ENCODE measurements at regions not wholly inside any gene's neighbourhood (a gene's known extent, or its start where the extent isn't known, plus 50 kb on each side); places are given as distances from the start of the nearest gene placed in this dataset.

- no peak for TF ChIP-seq EGR1 (IDR thresholded peaks at IDR 0.05)
- TF ChIP-seq, protein P1, sequence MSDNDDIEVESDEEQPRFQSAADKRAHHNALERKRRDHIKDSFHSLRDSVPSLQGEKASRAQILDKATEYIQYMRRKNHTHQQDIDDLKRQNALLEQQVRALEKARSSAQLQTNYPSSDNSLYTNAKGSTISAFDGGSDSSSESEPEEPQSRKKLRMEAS (IDR thresholded peaks at IDR 0.05): no peak
- TF ChIP-seq CEBPB (IDR thresholded peaks at IDR 0.05): no peak
- no peak for TF ChIP-seq YY1 (IDR thresholded peaks at IDR 0.05; ENCODE audit: low read depth)
- no peak for TF ChIP-seq FOXM1 (IDR thresholded peaks at IDR 0.05; ENCODE audit: borderline replicate concordance, low read depth)
- TF ChIP-seq TEAD4 (IDR thresholded peaks at IDR 0.05): no peak
- TF ChIP-seq EP300 (IDR thresholded peaks at IDR 0.05; ENCODE audit: borderline replicate concordance): no peak
- no peak for TF ChIP-seq NFIC (IDR thresholded peaks at IDR 0.05)
Observed at GRCh38 chr6:164827537-164827936, 481.9 kb downstream of the C6orf118 start.

DNA sequence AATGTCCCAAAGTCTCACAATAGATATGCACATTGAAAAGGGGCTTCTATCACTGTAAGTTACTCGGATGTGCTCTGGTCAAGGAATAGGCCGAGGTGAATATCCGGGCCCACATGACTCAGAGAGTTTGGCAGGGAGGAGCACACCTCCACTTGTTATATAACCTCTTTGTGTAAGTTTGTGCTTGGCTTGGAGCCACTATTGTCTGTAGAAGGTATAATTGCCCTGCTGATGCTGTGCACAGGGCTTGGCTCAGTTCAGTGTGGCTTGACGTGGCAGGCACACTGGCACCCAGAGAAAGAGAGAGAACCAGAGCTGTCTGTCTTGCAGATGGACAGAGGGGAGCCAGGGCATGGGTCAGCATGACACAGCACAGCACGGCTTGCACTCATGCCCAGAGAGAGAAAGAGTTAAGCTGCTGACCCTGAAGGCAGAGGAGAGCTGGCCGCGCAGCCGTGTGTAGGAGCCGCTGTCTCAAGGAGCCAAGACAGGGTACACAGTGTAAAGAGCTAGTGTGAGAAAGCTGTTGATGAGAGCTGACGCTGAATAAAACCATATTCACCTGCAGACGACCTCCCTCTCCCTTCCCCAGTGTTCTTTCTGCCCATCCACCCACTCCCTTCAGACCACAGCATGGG, 482.5 kb downstream of the C6orf118 start:
- TF ChIP-seq EP300 (IDR thresholded peaks at IDR 0.05; ENCODE audit: borderline replicate concordance) (no peak), TCF12 (IDR thresholded peaks at IDR 0.05; ENCODE audit: low read depth) (no peak), NFIC (IDR thresholded peaks at IDR 0.05) (no peak), ZBTB7A (IDR thresholded peaks at IDR 0.05; ENCODE audit: low read depth) (no peak), YY1 (IDR thresholded peaks at IDR 0.05; ENCODE audit: low read depth) (no peak), FOXM1 (IDR thresholded peaks at IDR 0.05; ENCODE audit: borderline replicate concordance, low read depth) (no peak), REST (IDR thresholded peaks at IDR 0.05; ENCODE audit: low read depth) (no peak), RAD21 (IDR thresholded peaks at IDR 0.05; ENCODE audit: low read depth) (no peak), CREB1 (IDR thresholded peaks at IDR 0.05; ENCODE audit: low read depth) (no peak), CEBPB (IDR thresholded peaks at IDR 0.05) (no peak), EGR1 (IDR thresholded peaks at IDR 0.05) (no peak), TAF1 (IDR thresholded peaks at IDR 0.05; ENCODE audit: low read depth) (no peak), TEAD4 (IDR thresholded peaks at IDR 0.05) (no peak)
- TF ChIP-seq, protein P1 (IDR thresholded peaks at IDR 0.05): no peak
- TF ChIP-seq, protein P2, sequence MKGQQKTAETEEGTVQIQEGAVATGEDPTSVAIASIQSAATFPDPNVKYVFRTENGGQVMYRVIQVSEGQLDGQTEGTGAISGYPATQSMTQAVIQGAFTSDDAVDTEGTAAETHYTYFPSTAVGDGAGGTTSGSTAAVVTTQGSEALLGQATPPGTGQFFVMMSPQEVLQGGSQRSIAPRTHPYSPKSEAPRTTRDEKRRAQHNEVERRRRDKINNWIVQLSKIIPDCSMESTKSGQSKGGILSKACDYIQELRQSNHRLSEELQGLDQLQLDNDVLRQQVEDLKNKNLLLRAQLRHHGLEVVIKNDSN (IDR thresholded peaks at IDR 0.05): no peak

- no peak for TF ChIP-seq FOXM1 (IDR thresholded peaks at IDR 0.05; ENCODE audit: borderline replicate concordance, low read depth)
- TF ChIP-seq NFIC (IDR thresholded peaks at IDR 0.05): no peak
- TF ChIP-seq TEAD4 (IDR thresholded peaks at IDR 0.05): no peak
- no peak for TF ChIP-seq ZBTB7A (IDR thresholded peaks at IDR 0.05; ENCODE audit: low read depth)
- TF ChIP-seq REST (IDR thresholded peaks at IDR 0.05; ENCODE audit: low read depth): no peak
- no peak for TF ChIP-seq TCF12 (IDR thresholded peaks at IDR 0.05; ENCODE audit: low read depth)
- TF ChIP-seq CREB1 (IDR thresholded peaks at IDR 0.05; ENCODE audit: low read depth): no peak
- no peak for TF ChIP-seq CEBPB (IDR thresholded peaks at IDR 0.05)
- TF ChIP-seq RAD21 (IDR thresholded peaks at IDR 0.05; ENCODE audit: low read depth): no peak
- TF ChIP-seq EGR1 (IDR thresholded peaks at IDR 0.05): no peak
- TF ChIP-seq YY1 (IDR thresholded peaks at IDR 0.05; ENCODE audit: low read depth): no peak
- TF ChIP-seq, protein P1 (IDR thresholded peaks at IDR 0.05): no peak
- no peak for TF ChIP-seq TAF1 (IDR thresholded peaks at IDR 0.05; ENCODE audit: low read depth)
- TF ChIP-seq EP300 (IDR thresholded peaks at IDR 0.05; ENCODE audit: borderline replicate concordance): no peak
- TF ChIP-seq, protein P2 (IDR thresholded peaks at IDR 0.05): no peak
Observed at GRCh38 chr6:164825386-164825785, 484.0 kb downstream of the C6orf118 start.

- TF ChIP-seq TAF1 (IDR thresholded peaks at IDR 0.05; ENCODE audit: low read depth) (no peak), YY1 (IDR thresholded peaks at IDR 0.05; ENCODE audit: low read depth) (no peak), TCF12 (IDR thresholded peaks at IDR 0.05; ENCODE audit: low read depth) (no peak), CREB1 (IDR thresholded peaks at IDR 0.05; ENCODE audit: low read depth) (no peak), REST (IDR thresholded peaks at IDR 0.05; ENCODE audit: low read depth) (no peak), CEBPB (IDR thresholded peaks at IDR 0.05) (no peak)
Observed at GRCh38 chr6:164817662-164818061, 491.7 kb downstream of the C6orf118 start.
